Hepatocyte (in vitro differentiated cells): ENCODE measurements at regions not wholly inside any gene's neighbourhood (a gene's known extent, or its start where the extent isn't known, plus 50 kb on each side); places are given as distances from the start of the nearest gene placed in this dataset.
"Not testable (repeated sequence)": the region's sequence is repeated elsewhere in the genome, so short reads cannot be mapped to it uniquely, and the experiment has no call there.

Experiments used
- EZH2phosphoT487 ChIP-seq: fragments of 200-600 bp; sonication (generic); IDR thresholded peaks from one replicate; pipeline ENCODE4 v1.6.1; 2018; ENCODE audit warnings: antibody characterized with exemption, mild to moderate bottlenecking, low read depth, moderate library complexity; ENCODE audit not compliant: unreplicated experiment, severe bottlenecking
- TF ChIP-seq, protein P1 (sequence below): fragments of 200-600 bp; sonication (generic); IDR thresholded peaks from 2 replicates; pipeline ENCODE4 v1.5.1; 2016; ENCODE audit warnings: antibody characterized with exemption, mild to moderate bottlenecking; ENCODE audit not compliant: poor library complexity

DNA sequence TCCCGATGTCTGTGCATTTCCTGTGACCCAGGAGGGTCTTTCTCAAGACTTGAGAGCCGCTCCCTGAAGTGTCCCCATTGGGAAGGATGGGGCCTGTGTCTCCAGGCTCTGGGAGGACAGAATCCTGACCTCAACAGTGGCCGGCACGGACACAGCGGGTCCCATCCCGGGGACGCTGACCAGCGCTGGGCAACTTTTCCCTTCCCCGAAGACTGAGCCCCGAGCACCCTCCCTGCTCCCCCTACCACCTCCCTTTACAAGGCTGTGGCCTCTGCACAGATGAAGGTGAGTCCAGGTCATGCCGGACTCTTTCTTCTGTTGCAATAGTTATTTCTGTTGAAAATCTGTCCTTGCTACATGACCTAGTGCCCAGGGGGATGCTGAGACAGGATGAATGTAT lies 135.7 kb downstream of the TMEM121 start:
- TF ChIP-seq, protein P1, sequence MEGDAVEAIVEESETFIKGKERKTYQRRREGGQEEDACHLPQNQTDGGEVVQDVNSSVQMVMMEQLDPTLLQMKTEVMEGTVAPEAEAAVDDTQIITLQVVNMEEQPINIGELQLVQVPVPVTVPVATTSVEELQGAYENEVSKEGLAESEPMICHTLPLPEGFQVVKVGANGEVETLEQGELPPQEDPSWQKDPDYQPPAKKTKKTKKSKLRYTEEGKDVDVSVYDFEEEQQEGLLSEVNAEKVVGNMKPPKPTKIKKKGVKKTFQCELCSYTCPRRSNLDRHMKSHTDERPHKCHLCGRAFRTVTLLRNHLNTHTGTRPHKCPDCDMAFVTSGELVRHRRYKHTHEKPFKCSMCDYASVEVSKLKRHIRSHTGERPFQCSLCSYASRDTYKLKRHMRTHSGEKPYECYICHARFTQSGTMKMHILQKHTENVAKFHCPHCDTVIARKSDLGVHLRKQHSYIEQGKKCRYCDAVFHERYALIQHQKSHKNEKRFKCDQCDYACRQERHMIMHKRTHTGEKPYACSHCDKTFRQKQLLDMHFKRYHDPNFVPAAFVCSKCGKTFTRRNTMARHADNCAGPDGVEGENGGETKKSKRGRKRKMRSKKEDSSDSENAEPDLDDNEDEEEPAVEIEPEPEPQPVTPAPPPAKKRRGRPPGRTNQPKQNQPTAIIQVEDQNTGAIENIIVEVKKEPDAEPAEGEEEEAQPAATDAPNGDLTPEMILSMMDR = not testable (repeated sequence)
- TF ChIP-seq EZH2phosphoT487 = not testable (repeated sequence)
